Effector memory CD4-positive, alpha-beta T cell (primary cell): ENCODE measurements at regions not wholly inside any gene's neighbourhood (a gene's known extent, or its start where the extent isn't known, plus 50 kb on each side); places are given as distances from the start of the nearest gene placed in this dataset.
A peak's percentile ranks its signal among the peaks of the same experiment; 100 is the strongest.
"Not testable (repeated sequence)": the region's sequence is repeated elsewhere in the genome, so short reads cannot be mapped to it uniquely, and the experiment has no call there.

ENCODE experiments used
- DNase-seq, 3 donors: peaks; one replicate each; pipeline ENCODE4 v3.0.0-alpha.2; 2020
- H3K27ac ChIP-seq: 2 replicates; pipeline ENCODE4 v1.7.0; 2013; ENCODE audit warnings: mild to moderate bottlenecking, low read length, moderate library complexity; ENCODE audit not compliant: insufficient read depth, poor library complexity, severe bottlenecking
- H3K27me3 ChIP-seq: replicated peaks from 2 replicates; pipeline ENCODE4 v1.7.0; 2013; ENCODE audit warnings: mild to moderate bottlenecking, low read length; ENCODE audit not compliant: insufficient read depth, control insufficient read depth, poor library complexity, severe bottlenecking
- H3K36me3 ChIP-seq: 2 replicates; pipeline ENCODE4 v1.7.0; 2013; ENCODE audit warnings: mild to moderate bottlenecking, low read length, moderate library complexity; ENCODE audit not compliant: control insufficient read depth, insufficient read depth
- H3K4me1 ChIP-seq: 2 replicates; pipeline ENCODE4 v1.7.0; 2013; ENCODE audit warnings: low read length, mild to moderate bottlenecking; ENCODE audit not compliant: control insufficient read depth, insufficient read depth, poor library complexity, severe bottlenecking
- H3K4me3 ChIP-seq: 2 replicates; pipeline ENCODE4 v1.7.0; 2013; ENCODE audit warnings: low read length, low read depth, mild to moderate bottlenecking; ENCODE audit not compliant: insufficient read depth, poor library complexity, severe bottlenecking
- H3K9me3 ChIP-seq: 2 replicates; pipeline ENCODE4 v1.7.0; 2013; ENCODE audit warnings: mild to moderate bottlenecking, low read length, moderate library complexity; ENCODE audit not compliant: control insufficient read depth

- H3K9me3 ChIP-seq, H3K36me3 ChIP-seq, H3K4me3 ChIP-seq, H3K27me3 ChIP-seq, DNase-seq, H3K4me1 ChIP-seq, H3K27ac ChIP-seq: not testable (repeated sequence)
Measured at GRCh38 chr16:31689331-31689730, 161.6 kb downstream of the AHSP start.

GRCh38 chr16:31692338-31692737 is 164.6 kb downstream of the AHSP start:
- peaks cover 11% of the 10 kb centered on the region for H3K4me1 ChIP-seq
- not testable (repeated sequence) for H3K4me3 ChIP-seq, H3K27ac ChIP-seq, H3K9me3 ChIP-seq, H3K36me3 ChIP-seq, H3K27me3 ChIP-seq, DNase-seq

- H3K4me3 ChIP-seq = no peak overlapping the region
- H3K36me3 ChIP-seq = no peaks in the 10 kb centered on the region
- H3K27ac ChIP-seq = no peak overlapping the region
- no peak for DNase-seq
- H3K4me1 ChIP-seq = peaks cover 11% of the 10 kb centered on the region
- no peaks in the 10 kb centered on the region for H3K9me3 ChIP-seq
- H3K27me3 ChIP-seq = no peaks in the 10 kb centered on the region
Measured at GRCh38 chr16:31693733-31694132, 166.0 kb downstream of the AHSP start.

- no peak overlapping the region for H3K27ac ChIP-seq
- H3K36me3 ChIP-seq = no peaks in the 10 kb centered on the region
- H3K4me1 ChIP-seq = peaks cover 11% of the 10 kb centered on the region
- no peak overlapping the region for H3K4me3 ChIP-seq
- no peaks in the 10 kb centered on the region for H3K9me3 ChIP-seq
- no peaks in the 10 kb centered on the region for H3K27me3 ChIP-seq
- DNase-seq = no peak
Measured at GRCh38 chr16:31694461-31694860, 166.8 kb downstream of the AHSP start.

- peak; percentile 29 to 48 (median 46) for DNase-seq
- Histone ChIP-seq H3K36me3 (no peaks in the 10 kb centered on the region), H3K4me3 (no peak overlapping the region), H3K27ac (no peak overlapping the region), H3K27me3 (no peaks in the 10 kb centered on the region), H3K4me1 (peaks cover 11% of the 10 kb centered on the region), H3K9me3 (no peaks in the 10 kb centered on the region)
Measured at GRCh38 chr16:31695667-31696066, 168.0 kb downstream of the AHSP start.

- Histone ChIP-seq H3K27me3 (no peaks in the 10 kb centered on the region), H3K36me3 (no peaks in the 10 kb centered on the region), H3K9me3 (no peaks in the 10 kb centered on the region), H3K27ac (no peak overlapping the region), H3K4me1 (peaks cover 23% of the 10 kb centered on the region), H3K4me3 (no peak overlapping the region)
- no peak for DNase-seq
Measured at GRCh38 chr16:31696968-31697743, 169.5 kb downstream of the AHSP start.

GRCh38 chr16:31697744-31698125 is 170.0 kb downstream of the AHSP start:
- Histone ChIP-seq H3K4me3 (no peak overlapping the region), H3K36me3 (no peaks in the 10 kb centered on the region), H3K27ac (no peak overlapping the region), H3K27me3 (no peaks in the 10 kb centered on the region), H3K9me3 (no peaks in the 10 kb centered on the region), H3K4me1 (peaks cover 29% of the 10 kb centered on the region)
- no peak for DNase-seq

GRCh38 chr16:31698901-31699300 is 171.2 kb downstream of the AHSP start:
- DNase-seq = no peak

GRCh38 chr16:31699601-31700000 is 171.9 kb downstream of the AHSP start:
- no peak overlapping the region for H3K27ac ChIP-seq
- H3K27me3 ChIP-seq = no peaks in the 10 kb centered on the region

More at GRCh38 chr16:31698901-31699300, 171.2 kb downstream of the AHSP start:
- H3K9me3 ChIP-seq = no peaks in the 10 kb centered on the region
- no peak overlapping the region for H3K27ac ChIP-seq
- peaks cover 32% of the 10 kb centered on the region for H3K4me1 ChIP-seq
- no peaks in the 10 kb centered on the region for H3K27me3 ChIP-seq
- H3K36me3 ChIP-seq = peaks cover 11% of the 10 kb centered on the region
- no peak overlapping the region for H3K4me3 ChIP-seq

GRCh38 chr16:31700200-31700529 is 172.5 kb downstream of the AHSP start:
- no peaks in the 10 kb centered on the region for H3K9me3 ChIP-seq
- DNase-seq = no peak
- peaks cover 24% of the 10 kb centered on the region for H3K36me3 ChIP-seq
- peak overlapping the region; percentile 75 for H3K4me3 ChIP-seq
- no peaks in the 10 kb centered on the region for H3K27me3 ChIP-seq
- peaks cover 35% of the 10 kb centered on the region for H3K4me1 ChIP-seq
- H3K27ac ChIP-seq = peak overlapping the region; percentile 93

More at GRCh38 chr16:31699601-31700000, 171.9 kb downstream of the AHSP start:
- Histone ChIP-seq H3K4me3 (no peak overlapping the region), H3K9me3 (no peaks in the 10 kb centered on the region), H3K4me1 (peaks cover 35% of the 10 kb centered on the region), H3K36me3 (peaks cover 18% of the 10 kb centered on the region)
- no peak for DNase-seq
